GM21381 (cell line): ENCODE measurements at regions not wholly inside any gene's neighbourhood (a gene's known extent, or its start where the extent isn't known, plus 50 kb on each side); places are given as distances from the start of the nearest gene placed in this dataset.
"Not testable (repeated sequence)": the region's sequence is repeated elsewhere in the genome, so short reads cannot be mapped to it uniquely, and the experiment has no call there.

Experiments used
- ATAC-seq: cut with Tn5 transposase; IDR thresholded peaks from one replicate; pipeline ENCODE4 v1.9.1; 2021; ENCODE audit warnings: mild to moderate bottlenecking, moderate library complexity; ENCODE audit not compliant: unreplicated experiment

GRCh38 chr18:995629-996028, 91.0 kb downstream of the ADCYAP1 start:
- no peak for ATAC-seq

GRCh38 chr18:997499-997898, 92.8 kb downstream of the ADCYAP1 start:
- ATAC-seq, result no peak

GRCh38 chr18:998936-999335, 94.3 kb downstream of the ADCYAP1 start:
- no peak for ATAC-seq

GRCh38 chr18:1002653-1003178, 98.0 kb downstream of the ADCYAP1 start:
- no peak for ATAC-seq

- ATAC-seq, result no peak
Observed at GRCh38 chr18:1003499-1003898, 98.8 kb downstream of the ADCYAP1 start.

- ATAC-seq, result no peak
Observed at GRCh38 chr18:1006304-1006703, 101.6 kb downstream of the ADCYAP1 start.

GRCh38 chr18:1006965-1007364, 102.3 kb downstream of the ADCYAP1 start:
- no peak for ATAC-seq

- no peak for ATAC-seq
Observed at GRCh38 chr18:1011349-1011748, 106.7 kb downstream of the ADCYAP1 start.

GRCh38 chr18:1012775-1013174, 108.1 kb downstream of the ADCYAP1 start:
- ATAC-seq, result no peak

GRCh38 chr18:1013951-1014350, 109.3 kb downstream of the ADCYAP1 start:
- no peak for ATAC-seq

GRCh38 chr18:1014509-1014908, 109.8 kb downstream of the ADCYAP1 start:
- no peak for ATAC-seq

GRCh38 chr18:1014951-1015624, 110.4 kb downstream of the ADCYAP1 start:
- no peak for ATAC-seq

GRCh38 chr18:1015777-1016176, 111.1 kb downstream of the ADCYAP1 start:
- ATAC-seq, result no peak

GRCh38 chr18:1017227-1018058, 112.8 kb downstream of the ADCYAP1 start:
- no peak for ATAC-seq

- ATAC-seq, result no peak
Observed at GRCh38 chr18:1018181-1018681, 113.6 kb downstream of the ADCYAP1 start.

- ATAC-seq, result no peak
Observed at GRCh38 chr18:1019191-1019590, 114.5 kb downstream of the ADCYAP1 start.

- no peak for ATAC-seq
Observed at GRCh38 chr18:1020731-1021344, 116.2 kb downstream of the ADCYAP1 start.

GRCh38 chr18:1026930-1027329, 122.3 kb downstream of the ADCYAP1 start:
- ATAC-seq, result no peak

GRCh38 chr18:1033092-1033491, 128.4 kb downstream of the ADCYAP1 start:
- ATAC-seq, result not testable (repeated sequence)

GRCh38 chr18:1034971-1035370, 130.3 kb downstream of the ADCYAP1 start:
- no peak for ATAC-seq

- ATAC-seq, result no peak
Observed at GRCh38 chr18:1036926-1037325, 132.3 kb downstream of the ADCYAP1 start.
